Dermis microvascular lymphatic vessel endothelial cell (primary cell): ENCODE measurements at regions not wholly inside any gene's neighbourhood (a gene's known extent, or its start where the extent isn't known, plus 50 kb on each side); places are given as distances from the start of the nearest gene placed in this dataset.

Experiments used
- DNase-seq, 2 donors: peaks; one replicate each; pipeline versions ENCODE4 v3.0.0 to v3.0.0-alpha.2; 2010; ENCODE audit warnings: low read depth in 2 of 2

- DNase-seq: no peak
Observed at GRCh38 chr7:17685141-17685540, 255.2 kb downstream of the SNX13 start.

- no peak for DNase-seq
Observed at GRCh38 chr7:17687361-17687760, 252.9 kb downstream of the SNX13 start.

- DNase-seq: no peak
Observed at GRCh38 chr7:17689361-17689902, 250.9 kb downstream of the SNX13 start.

GRCh38 chr7:17690030-17690429 lies 250.3 kb downstream of the SNX13 start:
- DNase-seq: no peak

GRCh38 chr7:17696422-17696821 lies 243.9 kb downstream of the SNX13 start:
- DNase-seq: no peak

GRCh38 chr7:17697128-17697881 lies 243.0 kb downstream of the SNX13 start:
- DNase-seq: no peak

GRCh38 chr7:17699696-17700095 lies 240.6 kb downstream of the SNX13 start:
- no peak for DNase-seq

GRCh38 chr7:17700138-17700537 lies 240.2 kb downstream of the SNX13 start:
- no peak for DNase-seq

- no peak for DNase-seq
Observed at GRCh38 chr7:17706275-17706674, 234.0 kb downstream of the SNX13 start.

- peak; percentile 39 to 63 for DNase-seq
Observed at GRCh38 chr7:17706734-17707133, 233.6 kb downstream of the SNX13 start.

GRCh38 chr7:17709127-17709526 lies 231.2 kb downstream of the SNX13 start:
- DNase-seq: no peak

- no peak for DNase-seq
Observed at GRCh38 chr7:17709599-17709998, 230.7 kb downstream of the SNX13 start.

- DNase-seq: no peak
Observed at GRCh38 chr7:17710312-17710711, 230.0 kb downstream of the SNX13 start.

- no peak for DNase-seq
Observed at GRCh38 chr7:17713584-17713983, 226.7 kb downstream of the SNX13 start.

GRCh38 chr7:17716816-17717215 lies 223.5 kb downstream of the SNX13 start:
- DNase-seq: no peak

GRCh38 chr7:17719998-17720397 lies 220.3 kb downstream of the SNX13 start:
- DNase-seq: no peak

GRCh38 chr7:17721736-17722285 lies 218.5 kb downstream of the SNX13 start:
- DNase-seq: no peak

GRCh38 chr7:17722798-17723197 lies 217.5 kb downstream of the SNX13 start:
- DNase-seq: no peak

GRCh38 chr7:17725821-17726220 lies 214.5 kb downstream of the SNX13 start:
- DNase-seq: no peak

- DNase-seq: no peak
Observed at GRCh38 chr7:17732083-17732482, 208.2 kb downstream of the SNX13 start.
